ENCODE measurements at regions not wholly inside any gene's neighbourhood (a gene's known extent, or its start where the extent isn't known, plus 50 kb on each side); places are given as distances from the start of the nearest gene placed in this dataset.

GRCh38 chr4:31573554-31573953 lies 853.4 kb downstream of the PCDH7 start:
- DNase-seq, result no peak

GRCh38 chr4:31575504-31575903 lies 855.3 kb downstream of the PCDH7 start:
- DNase-seq, result no peak

- DNase-seq, result no peak
Observed at GRCh38 chr4:31580843-31581242, 860.7 kb downstream of the PCDH7 start.

GRCh38 chr4:31585503-31585902 lies 865.3 kb downstream of the PCDH7 start:
- DNase-seq, result no peak

GRCh38 chr4:31592293-31592692 lies 872.1 kb downstream of the PCDH7 start:
- DNase-seq, result no peak

GRCh38 chr4:31595496-31595895 lies 875.3 kb downstream of the PCDH7 start:
- DNase-seq, result no peak

- no peak for DNase-seq
Observed at GRCh38 chr4:31598639-31599038, 878.5 kb downstream of the PCDH7 start.

GRCh38 chr4:31601793-31602192 lies 881.6 kb downstream of the PCDH7 start:
- no peak for DNase-seq

- DNase-seq, result peak; percentile 31
Observed at GRCh38 chr4:31613946-31614623, 893.9 kb downstream of the PCDH7 start.

- DNase-seq, result no peak
Observed at GRCh38 chr4:31617667-31618066, 897.5 kb downstream of the PCDH7 start.

GRCh38 chr4:31620476-31620875 lies 900.3 kb downstream of the PCDH7 start:
- DNase-seq, result no peak

- DNase-seq, result no peak
Observed at GRCh38 chr4:31645236-31645635, 925.1 kb downstream of the PCDH7 start.

- DNase-seq, result no peak
Observed at GRCh38 chr4:31647786-31648185, 927.6 kb downstream of the PCDH7 start.

GRCh38 chr4:31649878-31650277 lies 929.7 kb downstream of the PCDH7 start:
- DNase-seq, result no peak

GRCh38 chr4:31651541-31651940 lies 931.4 kb downstream of the PCDH7 start:
- DNase-seq, result no peak

GRCh38 chr4:31655328-31655727 lies 935.2 kb downstream of the PCDH7 start:
- DNase-seq, result no peak

- no peak for DNase-seq
Observed at GRCh38 chr4:31657859-31658570, 937.8 kb downstream of the PCDH7 start.

GRCh38 chr4:31660916-31661315 lies 940.7 kb downstream of the PCDH7 start:
- DNase-seq, result no peak

GRCh38 chr4:31662951-31663350 lies 942.8 kb downstream of the PCDH7 start:
- no peak for DNase-seq

GRCh38 chr4:31667686-31668085 lies 947.5 kb downstream of the PCDH7 start:
- DNase-seq, result no peak

- peak; percentile 6 for DNase-seq
Observed at GRCh38 chr4:31674313-31674947, 954.3 kb downstream of the PCDH7 start.

GRCh38 chr4:31678356-31678755 lies 958.2 kb downstream of the PCDH7 start:
- DNase-seq, result no peak

- DNase-seq, result no peak
Observed at GRCh38 chr4:31682796-31683195, 962.6 kb downstream of the PCDH7 start.

GRCh38 chr4:31687717-31688342 lies 967.7 kb downstream of the PCDH7 start:
- no peak for DNase-seq

Measured in NCI-H69 (cell line).